Kidney (tissue), 13 donors: ENCODE measurements at regions not wholly inside any gene's neighbourhood (a gene's known extent, or its start where the extent isn't known, plus 50 kb on each side); places are given as distances from the start of the nearest gene placed in this dataset.
"Not testable (repeated sequence)": the region's sequence is repeated elsewhere in the genome, so short reads cannot be mapped to it uniquely, and the experiment has no call there.

Experiments
- DNase-seq, 5 donors: peaks; one replicate each; pipeline ENCODE4 v3.0.0-alpha.2; 2013 to 2020
- FAIRE-seq: peaks from 2 replicates; lab custom pipeline; 2012; peaks lifted over from hg19 to GRCh38; lab: Jason Lieb, UNC
- H3K27ac ChIP-seq, 2 donors: one replicate each; pipeline ENCODE4 v1.7.0; 2013; ENCODE audit warnings: low read depth in 2 of 2, low read length in 2 of 2, inconsistent platforms in 1 of 2
- H3K27me3 ChIP-seq: one replicate; pipeline ENCODE4 v1.7.1; 2013; ENCODE audit warnings: low read length, inconsistent platforms; ENCODE audit not compliant: control insufficient read depth, insufficient read depth
- H3K36me3 ChIP-seq, 3 donors: one replicate each; pipeline versions ENCODE4 v1.7.0 to v1.7.1; 2013; ENCODE audit warnings: low read length in 3 of 3, control low read depth in 1 of 3, inconsistent platforms in 1 of 3; ENCODE audit not compliant: insufficient read depth in 3 of 3, control insufficient read depth in 2 of 3
- H3K4me1 ChIP-seq, 3 donors: one replicate each; pipeline versions ENCODE4 v1.7.0 to v1.7.1; 2013; ENCODE audit warnings: low read length in 3 of 3, inconsistent platforms in 1 of 3, low read depth in 1 of 3; ENCODE audit not compliant: control insufficient read depth in 2 of 3, insufficient read depth in 2 of 3
- H3K4me3 ChIP-seq, 3 donors: one replicate each; pipeline versions ENCODE4 v1.7.0 to v1.8.1; 2013; ENCODE audit warnings: low read length in 3 of 3, control low read depth in 1 of 3, inconsistent platforms in 1 of 3
- H3K9ac ChIP-seq, 3 donors: one replicate each; pipeline versions ENCODE4 v1.7.0 to v1.7.1; 2013; ENCODE audit warnings: low read length in 3 of 3, control low read depth in 1 of 3, inconsistent platforms in 1 of 3
- H3K9me3 ChIP-seq, 3 donors: one replicate each; pipeline versions ENCODE4 v1.7.0 to v1.7.1; 2013; ENCODE audit warnings: low read length in 3 of 3, control low read depth in 1 of 3, inconsistent platforms in 1 of 3; ENCODE audit not compliant: control insufficient read depth in 2 of 3, insufficient read depth in 1 of 3
- CTCF ChIP-seq: IDR thresholded peaks from 3 replicates; pipeline ENCODE4 v1.5.1; 2012; ENCODE audit warnings: mild to moderate bottlenecking, moderate library complexity, borderline replicate concordance; ENCODE audit not compliant: insufficient read depth; ENCODE audit errors: extremely low read depth
- intact Hi-C: fragments of 100-400 bp; cut with DNase I; formaldehyde crosslinking; loops from one replicate; pipeline ENCODE4 v1.11.1; 2022
- donor health status: control.
- donor health status: control.
- donor health status: control.
- donor health status: control.
- donor health status: control.
- donor health status: DM: yes; HTN: yes; CAD: no.
- donor health status: Normal renal cell carcinoma (clear cell type).

GRCh38 chr17:22268214-22268911 lies 576.0 kb downstream of the KCNJ18 start:
- Histone ChIP-seq H3K27me3 (no peaks in the 10 kb centered on the region), H3K9ac (no peak overlapping the region), H3K9me3 (no peaks in the 10 kb centered on the region), H3K4me3 (no peak overlapping the region), H3K36me3 (no peaks in the 10 kb centered on the region), H3K4me1 (no peaks in the 10 kb centered on the region), H3K27ac (no peak overlapping the region)
- TF ChIP-seq CTCF: no peak
- FAIRE-seq: no peak
- intact Hi-C loops: no loop called here
- DNase-seq: no peak

GRCh38 chr17:22268912-22269220 lies 576.5 kb downstream of the KCNJ18 start:
- DNase-seq (no peak), FAIRE-seq (no peak)
- H3K9ac ChIP-seq: no peak overlapping the region
- intact Hi-C loops: no loop called here
- H3K27ac ChIP-seq: no peak overlapping the region
- no peaks in the 10 kb centered on the region for H3K4me1 ChIP-seq
- no peaks in the 10 kb centered on the region for H3K27me3 ChIP-seq
- H3K9me3 ChIP-seq: no peaks in the 10 kb centered on the region
- no peak for TF ChIP-seq CTCF
- H3K36me3 ChIP-seq: no peaks in the 10 kb centered on the region
- no peak overlapping the region for H3K4me3 ChIP-seq

GRCh38 chr17:22270381-22270780 lies 578.1 kb downstream of the KCNJ18 start:
- FAIRE-seq: no peak
- no peaks in the 10 kb centered on the region for H3K9me3 ChIP-seq

GRCh38 chr17:22270809-22271208 lies 578.5 kb downstream of the KCNJ18 start:
- DNase-seq, H3K9ac ChIP-seq, H3K4me1 ChIP-seq, H3K27me3 ChIP-seq, H3K9me3 ChIP-seq, H3K27ac ChIP-seq, intact Hi-C loops, H3K4me3 ChIP-seq, H3K36me3 ChIP-seq, FAIRE-seq: not testable (repeated sequence)

More at GRCh38 chr17:22270381-22270780, 578.1 kb downstream of the KCNJ18 start:
- no peak for TF ChIP-seq CTCF
- intact Hi-C loops: no loop called here
- H3K27ac ChIP-seq: no peak overlapping the region
- no peaks in the 10 kb centered on the region for H3K36me3 ChIP-seq
- no peak for DNase-seq
- no peaks in the 10 kb centered on the region for H3K27me3 ChIP-seq
- H3K4me3 ChIP-seq: no peak overlapping the region
- no peaks in the 10 kb centered on the region for H3K4me1 ChIP-seq
- H3K9ac ChIP-seq: no peak overlapping the region
